ENCODE measurements at regions not wholly inside any gene's neighbourhood (a gene's known extent, or its start where the extent isn't known, plus 50 kb on each side); places are given as distances from the start of the nearest gene placed in this dataset.

DNA sequence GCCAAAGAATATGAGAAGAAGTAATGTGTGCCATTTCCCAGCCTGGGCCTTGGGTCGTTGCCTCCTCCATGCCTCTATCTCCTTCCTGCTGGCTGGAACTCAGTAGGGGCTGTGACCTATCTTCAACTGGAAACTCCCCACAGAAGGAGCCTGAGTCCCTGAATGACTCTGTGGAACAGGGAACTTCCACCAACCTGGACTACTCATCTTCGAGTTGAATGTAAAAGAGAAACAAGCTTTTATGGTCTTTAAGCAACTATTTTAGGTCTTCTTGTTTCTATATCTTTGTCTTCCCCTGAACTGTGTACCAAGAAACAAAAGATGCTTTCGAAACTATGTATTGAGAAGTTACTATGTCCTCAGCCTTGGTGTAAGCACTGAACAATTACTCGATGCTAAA lies 355.3 kb upstream of the NR2F2 start (continued):
- TF ChIP-seq, protein P1, sequence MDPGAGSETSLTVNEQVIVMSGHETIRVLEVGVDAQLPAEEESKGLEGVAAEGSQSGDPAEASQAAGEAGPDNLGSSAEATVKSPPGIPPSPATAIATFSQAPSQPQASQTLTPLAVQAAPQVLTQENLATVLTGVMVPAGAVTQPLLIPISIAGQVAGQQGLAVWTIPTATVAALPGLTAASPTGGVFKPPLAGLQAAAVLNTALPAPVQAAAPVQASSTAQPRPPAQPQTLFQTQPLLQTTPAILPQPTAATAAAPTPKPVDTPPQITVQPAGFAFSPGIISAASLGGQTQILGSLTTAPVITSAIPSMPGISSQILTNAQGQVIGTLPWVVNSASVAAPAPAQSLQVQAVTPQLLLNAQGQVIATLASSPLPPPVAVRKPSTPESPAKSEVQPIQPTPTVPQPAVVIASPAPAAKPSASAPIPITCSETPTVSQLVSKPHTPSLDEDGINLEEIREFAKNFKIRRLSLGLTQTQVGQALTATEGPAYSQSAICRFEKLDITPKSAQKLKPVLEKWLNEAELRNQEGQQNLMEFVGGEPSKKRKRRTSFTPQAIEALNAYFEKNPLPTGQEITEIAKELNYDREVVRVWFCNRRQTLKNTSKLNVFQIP (CRISPR knock-in tag; IDR thresholded peaks at IDR 0.05; ENCODE audit: borderline replicate concordance, low read depth), result no peak
- TF ChIP-seq, protein P2, sequence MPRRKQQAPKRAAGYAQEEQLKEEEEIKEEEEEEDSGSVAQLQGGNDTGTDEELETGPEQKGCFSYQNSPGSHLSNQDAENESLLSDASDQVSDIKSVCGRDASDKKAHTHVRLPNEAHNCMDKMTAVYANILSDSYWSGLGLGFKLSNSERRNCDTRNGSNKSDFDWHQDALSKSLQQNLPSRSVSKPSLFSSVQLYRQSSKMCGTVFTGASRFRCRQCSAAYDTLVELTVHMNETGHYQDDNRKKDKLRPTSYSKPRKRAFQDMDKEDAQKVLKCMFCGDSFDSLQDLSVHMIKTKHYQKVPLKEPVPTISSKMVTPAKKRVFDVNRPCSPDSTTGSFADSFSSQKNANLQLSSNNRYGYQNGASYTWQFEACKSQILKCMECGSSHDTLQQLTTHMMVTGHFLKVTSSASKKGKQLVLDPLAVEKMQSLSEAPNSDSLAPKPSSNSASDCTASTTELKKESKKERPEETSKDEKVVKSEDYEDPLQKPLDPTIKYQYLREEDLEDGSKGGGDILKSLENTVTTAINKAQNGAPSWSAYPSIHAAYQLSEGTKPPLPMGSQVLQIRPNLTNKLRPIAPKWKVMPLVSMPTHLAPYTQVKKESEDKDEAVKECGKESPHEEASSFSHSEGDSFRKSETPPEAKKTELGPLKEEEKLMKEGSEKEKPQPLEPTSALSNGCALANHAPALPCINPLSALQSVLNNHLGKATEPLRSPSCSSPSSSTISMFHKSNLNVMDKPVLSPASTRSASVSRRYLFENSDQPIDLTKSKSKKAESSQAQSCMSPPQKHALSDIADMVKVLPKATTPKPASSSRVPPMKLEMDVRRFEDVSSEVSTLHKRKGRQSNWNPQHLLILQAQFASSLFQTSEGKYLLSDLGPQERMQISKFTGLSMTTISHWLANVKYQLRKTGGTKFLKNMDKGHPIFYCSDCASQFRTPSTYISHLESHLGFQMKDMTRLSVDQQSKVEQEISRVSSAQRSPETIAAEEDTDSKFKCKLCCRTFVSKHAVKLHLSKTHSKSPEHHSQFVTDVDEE (CRISPR knock-in tag; IDR thresholded peaks at IDR 0.05), result no peak
- TF ChIP-seq CSDC2 (CRISPR knock-in tag; IDR thresholded peaks at IDR 0.05) (no peak), ZFP3 (CRISPR knock-in tag; IDR thresholded peaks at IDR 0.05) (no peak)

DNA sequence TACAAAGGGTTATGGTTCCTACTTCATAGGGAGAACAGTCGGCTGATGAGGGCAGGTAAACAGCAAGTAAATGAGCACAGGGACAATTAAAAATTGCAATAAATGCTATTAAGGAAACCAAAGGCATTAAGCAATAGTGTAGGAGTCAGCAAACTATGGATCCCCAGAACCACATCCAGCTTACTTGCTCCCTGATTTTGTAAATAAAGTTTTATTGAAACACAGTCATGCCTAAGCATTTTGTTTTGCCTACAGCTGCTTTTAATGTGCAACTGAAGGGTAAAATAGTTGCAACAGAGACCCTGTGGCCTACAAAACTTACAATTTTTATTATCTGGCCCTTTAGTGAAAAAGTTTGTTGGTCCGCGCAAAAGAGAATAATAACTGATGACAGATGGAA lies 351.2 kb upstream of the NR2F2 start:
- no peak for TF ChIP-seq TOX (CRISPR knock-in tag; IDR thresholded peaks at IDR 0.05; ENCODE audit: borderline replicate concordance)
- no peak for ATAC-seq

DNA sequence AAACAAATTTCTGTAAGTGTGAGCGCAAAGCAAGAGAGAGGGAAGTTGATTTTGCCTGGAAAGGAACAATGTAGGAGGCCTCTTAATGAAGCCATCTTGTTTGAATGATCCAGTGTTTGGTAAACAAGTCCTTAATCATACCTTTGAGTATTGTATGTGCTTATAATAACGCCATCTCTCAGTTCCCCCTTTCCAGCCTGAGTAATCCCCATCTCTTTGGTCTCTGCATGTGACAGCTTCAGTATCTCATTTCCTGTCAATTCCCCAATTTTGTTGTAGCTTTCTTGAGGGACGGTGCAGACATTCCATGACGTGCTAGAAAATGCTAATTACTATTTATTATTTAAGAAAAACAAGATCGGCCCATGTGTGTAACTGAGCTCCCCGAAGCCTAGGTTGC lies 349.3 kb upstream of the NR2F2 start:
- no peak for ATAC-seq
- TF ChIP-seq ISL1 (CRISPR knock-in tag; IDR thresholded peaks at IDR 0.05) (no peak), BACH2 (CRISPR knock-in tag; IDR thresholded peaks at IDR 0.05; ENCODE audit: borderline replicate concordance) (no peak), ZNF70 (CRISPR knock-in tag; IDR thresholded peaks at IDR 0.05) (no peak), ZFP3 (CRISPR knock-in tag; IDR thresholded peaks at IDR 0.05) (no peak)

DNA sequence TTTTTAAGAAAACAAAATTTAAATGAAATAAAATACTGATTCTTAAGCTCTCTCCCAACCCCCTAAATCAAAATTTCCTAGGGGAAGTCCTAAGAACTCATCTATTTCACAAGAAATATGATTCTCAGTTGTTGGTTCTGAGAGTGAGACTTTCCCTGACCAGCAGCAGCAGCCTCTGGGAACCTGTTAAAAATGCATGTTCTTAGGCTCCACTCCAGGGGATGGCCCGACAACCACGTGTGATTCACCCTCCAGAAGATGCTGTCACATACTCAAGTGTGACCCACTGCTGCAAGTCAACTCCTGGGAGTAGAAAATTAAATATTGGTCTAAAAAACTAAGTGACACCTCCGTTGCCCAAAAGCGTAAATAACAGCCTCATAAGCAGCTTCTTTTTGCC lies 343.2 kb upstream of the NR2F2 start:
- ATAC-seq, result no peak
- no peak for TF ChIP-seq ZNF70 (CRISPR knock-in tag; IDR thresholded peaks at IDR 0.05)
- TF ChIP-seq OSR1 (CRISPR knock-in tag; IDR thresholded peaks at IDR 0.05), result no peak
- TF ChIP-seq ESRRG (CRISPR knock-in tag; IDR thresholded peaks at IDR 0.05), result no peak
- no peak for TF ChIP-seq GLIS3 (CRISPR knock-in tag; IDR thresholded peaks at IDR 0.05)
- TF ChIP-seq, protein P3, sequence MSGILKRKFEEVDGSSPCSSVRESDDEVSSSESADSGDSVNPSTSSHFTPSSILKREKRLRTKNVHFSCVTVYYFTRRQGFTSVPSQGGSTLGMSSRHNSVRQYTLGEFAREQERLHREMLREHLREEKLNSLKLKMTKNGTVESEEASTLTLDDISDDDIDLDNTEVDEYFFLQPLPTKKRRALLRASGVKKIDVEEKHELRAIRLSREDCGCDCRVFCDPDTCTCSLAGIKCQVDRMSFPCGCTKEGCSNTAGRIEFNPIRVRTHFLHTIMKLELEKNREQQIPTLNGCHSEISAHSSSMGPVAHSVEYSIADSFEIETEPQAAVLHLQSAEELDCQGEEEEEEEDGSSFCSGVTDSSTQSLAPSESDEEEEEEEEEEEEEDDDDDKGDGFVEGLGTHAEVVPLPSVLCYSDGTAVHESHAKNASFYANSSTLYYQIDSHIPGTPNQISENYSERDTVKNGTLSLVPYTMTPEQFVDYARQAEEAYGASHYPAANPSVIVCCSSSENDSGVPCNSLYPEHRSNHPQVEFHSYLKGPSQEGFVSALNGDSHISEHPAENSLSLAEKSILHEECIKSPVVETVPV (CRISPR knock-in tag; IDR thresholded peaks at IDR 0.05), result no peak
- no peak for TF ChIP-seq ZFP30 (CRISPR knock-in tag; IDR thresholded peaks at IDR 0.05)
- TF ChIP-seq ZNF8 (CRISPR knock-in tag; IDR thresholded peaks at IDR 0.05), result no peak

DNA sequence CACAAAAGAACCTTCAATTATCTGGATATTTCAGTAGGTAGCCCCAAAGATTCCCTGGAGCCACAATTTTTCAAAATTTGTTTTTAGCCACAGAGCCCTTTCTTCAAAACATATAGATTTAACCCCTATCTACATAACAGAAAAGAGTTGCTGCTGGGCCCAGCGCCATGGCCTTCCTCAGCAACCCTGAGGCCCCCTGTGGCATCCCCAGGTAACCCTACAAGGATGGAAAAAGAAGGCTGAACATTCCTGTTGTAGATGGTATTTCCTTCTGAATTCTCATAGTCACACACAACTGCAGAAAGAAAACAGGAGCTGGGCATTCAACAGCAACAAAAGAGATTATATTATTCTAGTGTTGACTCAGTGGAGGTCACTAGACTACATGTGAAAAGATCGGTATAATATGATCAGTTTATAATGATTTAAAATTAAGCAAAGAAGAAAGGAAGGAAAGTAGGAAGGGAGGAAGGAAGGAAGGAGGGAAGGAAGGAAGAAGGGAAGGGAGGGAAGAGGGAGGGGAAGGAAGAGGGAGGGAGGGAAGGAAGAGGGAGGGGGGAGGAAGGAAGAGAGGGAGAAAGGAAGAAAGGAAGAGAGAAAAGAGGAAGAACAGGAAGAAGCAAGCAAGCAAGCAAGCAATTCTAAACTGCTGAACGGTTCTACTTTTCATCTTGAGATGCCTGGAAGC lies 342.5 kb upstream of the NR2F2 start:
- ATAC-seq, result no peak
- TF ChIP-seq ESRRG (CRISPR knock-in tag; IDR thresholded peaks at IDR 0.05) (no peak), TOX (CRISPR knock-in tag; IDR thresholded peaks at IDR 0.05; ENCODE audit: borderline replicate concordance) (no peak), ZFP30 (CRISPR knock-in tag; IDR thresholded peaks at IDR 0.05) (no peak), TCF4 (CRISPR knock-in tag; IDR thresholded peaks at IDR 0.05; ENCODE audit: borderline replicate concordance) (no peak), ZNF565 (CRISPR knock-in tag; conservative IDR thresholded peaks at IDR 0.05; ENCODE audit: low read depth) (no peak), CSDC2 (CRISPR knock-in tag; IDR thresholded peaks at IDR 0.05) (no peak), ARNTL (CRISPR knock-in tag; IDR thresholded peaks at IDR 0.05; ENCODE audit: borderline replicate concordance, low read depth) (no peak), ZC3H10 (CRISPR knock-in tag; IDR thresholded peaks at IDR 0.05) (no peak), PPARA (CRISPR knock-in tag; IDR thresholded peaks at IDR 0.05; ENCODE audit: borderline replicate concordance) (no peak), ZFP3 (CRISPR knock-in tag; IDR thresholded peaks at IDR 0.05) (no peak), ZNF70 (CRISPR knock-in tag; IDR thresholded peaks at IDR 0.05) (no peak)
- TF ChIP-seq, protein P1 (CRISPR knock-in tag; IDR thresholded peaks at IDR 0.05; ENCODE audit: borderline replicate concordance, low read depth), result no peak
- TF ChIP-seq, protein P4, sequence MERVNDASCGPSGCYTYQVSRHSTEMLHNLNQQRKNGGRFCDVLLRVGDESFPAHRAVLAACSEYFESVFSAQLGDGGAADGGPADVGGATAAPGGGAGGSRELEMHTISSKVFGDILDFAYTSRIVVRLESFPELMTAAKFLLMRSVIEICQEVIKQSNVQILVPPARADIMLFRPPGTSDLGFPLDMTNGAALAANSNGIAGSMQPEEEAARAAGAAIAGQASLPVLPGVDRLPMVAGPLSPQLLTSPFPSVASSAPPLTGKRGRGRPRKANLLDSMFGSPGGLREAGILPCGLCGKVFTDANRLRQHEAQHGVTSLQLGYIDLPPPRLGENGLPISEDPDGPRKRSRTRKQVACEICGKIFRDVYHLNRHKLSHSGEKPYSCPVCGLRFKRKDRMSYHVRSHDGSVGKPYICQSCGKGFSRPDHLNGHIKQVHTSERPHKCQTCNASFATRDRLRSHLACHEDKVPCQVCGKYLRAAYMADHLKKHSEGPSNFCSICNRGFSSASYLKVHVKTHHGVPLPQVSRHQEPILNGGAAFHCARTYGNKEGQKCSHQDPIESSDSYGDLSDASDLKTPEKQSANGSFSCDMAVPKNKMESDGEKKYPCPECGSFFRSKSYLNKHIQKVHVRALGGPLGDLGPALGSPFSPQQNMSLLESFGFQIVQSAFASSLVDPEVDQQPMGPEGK (CRISPR knock-in tag; IDR thresholded peaks at IDR 0.05; ENCODE audit: borderline replicate concordance), result no peak
- TF ChIP-seq, protein P3 (CRISPR knock-in tag; IDR thresholded peaks at IDR 0.05), result no peak

Data from SK-N-SH treated with all-trans-retinoic acid at 6 μM for 48 hours (cell line).